HepG2 (cell line): ENCODE measurements at regions not wholly inside any gene's neighbourhood (a gene's known extent, or its start where the extent isn't known, plus 50 kb on each side); places are given as distances from the start of the nearest gene placed in this dataset.
A peak's percentile ranks its signal among the peaks of the same experiment; 100 is the strongest.

Experiments used
- BRD4 ChIP-seq: sonication (generic); formaldehyde crosslinking; IDR thresholded peaks from 2 replicates; pipeline ENCODE4 v1.4.0; 2020; ENCODE audit warnings: missing genetic modification reagents
- E2F5 ChIP-seq: sonication (generic); formaldehyde crosslinking; conservative IDR thresholded peaks from 2 replicates; pipeline ENCODE4 v1.4.0; 2020; ENCODE audit warnings: missing genetic modification reagents
- ELF1 ChIP-seq: sonication (generic); formaldehyde crosslinking; IDR thresholded peaks from 2 replicates; pipeline ENCODE4 v1.4.0; 2020; ENCODE audit warnings: missing genetic modification reagents
- ELF3 ChIP-seq: IDR thresholded peaks from 2 replicates; pipeline ENCODE4 v1.6.1; 2016; ENCODE audit warnings: missing genetic modification reagents, missing compliant biosample characterization
- MAX ChIP-seq: IDR thresholded peaks from 2 replicates; pipeline ENCODE4 v1.6.1; 2012; ENCODE audit warnings: inconsistent platforms
- MTF1 ChIP-seq: sonication (generic); formaldehyde crosslinking; IDR thresholded peaks from 2 replicates; pipeline ENCODE4 v1.5.0; 2020; ENCODE audit warnings: missing genetic modification reagents
- NR2F6 ChIP-seq, 2 experiments: IDR thresholded peaks; 2 replicates each; pipeline ENCODE4 v1.6.1; 2016; ENCODE audit warnings: antibody characterized with exemption in 1 of 2, mild to moderate bottlenecking in 1 of 2
- PATZ1 ChIP-seq: sonication (generic); formaldehyde crosslinking; IDR thresholded peaks from 2 replicates; pipeline ENCODE4 v1.4.0; 2020; ENCODE audit warnings: missing genetic modification reagents
- PLRG1 ChIP-seq: fragments of 450-650 bp; conservative IDR thresholded peaks from 2 replicates; pipeline ENCODE4 v1.6.1; 2016
- RCOR2 ChIP-seq: IDR thresholded peaks from 2 replicates; pipeline ENCODE4 v1.6.1; 2016; ENCODE audit warnings: missing biosample characterization, missing genetic modification reagents
- TFDP1 ChIP-seq: IDR thresholded peaks from 2 replicates; pipeline ENCODE4 v1.6.1; 2016; ENCODE audit warnings: missing compliant biosample characterization, missing genetic modification reagents, borderline replicate concordance
- ZBTB26 ChIP-seq: IDR thresholded peaks from 2 replicates; pipeline ENCODE4 v1.6.1; 2016; ENCODE audit warnings: missing compliant biosample characterization, missing genetic modification reagents, borderline replicate concordance
- ZKSCAN5 ChIP-seq: sonication (generic); formaldehyde crosslinking; IDR thresholded peaks from 2 replicates; pipeline ENCODE4 v1.5.1; 2020; ENCODE audit warnings: mild to moderate bottlenecking, missing genetic modification reagents
- ZNF263 ChIP-seq: sonication (generic); formaldehyde crosslinking; IDR thresholded peaks from 2 replicates; pipeline ENCODE4 v1.4.0; 2020; ENCODE audit warnings: missing genetic modification reagents
- ZNF607 ChIP-seq: sonication (generic); formaldehyde crosslinking; IDR thresholded peaks from 2 replicates; pipeline ENCODE4 v1.5.1; 2020; ENCODE audit warnings: missing genetic modification reagents, mild to moderate bottlenecking, borderline replicate concordance
- ZNF660 ChIP-seq: sonication (generic); formaldehyde crosslinking; IDR thresholded peaks from 2 replicates; pipeline ENCODE4 v1.5.1; 2020; ENCODE audit warnings: mild to moderate bottlenecking, low read depth, missing genetic modification reagents, borderline replicate concordance
- ZNF687 ChIP-seq: sonication (generic); formaldehyde crosslinking; IDR thresholded peaks from 2 replicates; pipeline ENCODE4 v1.5.1; 2020; ENCODE audit warnings: mild to moderate bottlenecking, missing genetic modification reagents, moderate library complexity
- ZSCAN9 ChIP-seq: IDR thresholded peaks from 2 replicates; pipeline ENCODE4 v1.6.1; 2016; ENCODE audit warnings: borderline replicate concordance
- TF ChIP-seq, protein P1 (sequence below): sonication (generic); IDR thresholded peaks from 2 replicates; pipeline ENCODE4 v1.6.1; 2016; ENCODE audit warnings: low read depth, borderline replicate concordance

DNA sequence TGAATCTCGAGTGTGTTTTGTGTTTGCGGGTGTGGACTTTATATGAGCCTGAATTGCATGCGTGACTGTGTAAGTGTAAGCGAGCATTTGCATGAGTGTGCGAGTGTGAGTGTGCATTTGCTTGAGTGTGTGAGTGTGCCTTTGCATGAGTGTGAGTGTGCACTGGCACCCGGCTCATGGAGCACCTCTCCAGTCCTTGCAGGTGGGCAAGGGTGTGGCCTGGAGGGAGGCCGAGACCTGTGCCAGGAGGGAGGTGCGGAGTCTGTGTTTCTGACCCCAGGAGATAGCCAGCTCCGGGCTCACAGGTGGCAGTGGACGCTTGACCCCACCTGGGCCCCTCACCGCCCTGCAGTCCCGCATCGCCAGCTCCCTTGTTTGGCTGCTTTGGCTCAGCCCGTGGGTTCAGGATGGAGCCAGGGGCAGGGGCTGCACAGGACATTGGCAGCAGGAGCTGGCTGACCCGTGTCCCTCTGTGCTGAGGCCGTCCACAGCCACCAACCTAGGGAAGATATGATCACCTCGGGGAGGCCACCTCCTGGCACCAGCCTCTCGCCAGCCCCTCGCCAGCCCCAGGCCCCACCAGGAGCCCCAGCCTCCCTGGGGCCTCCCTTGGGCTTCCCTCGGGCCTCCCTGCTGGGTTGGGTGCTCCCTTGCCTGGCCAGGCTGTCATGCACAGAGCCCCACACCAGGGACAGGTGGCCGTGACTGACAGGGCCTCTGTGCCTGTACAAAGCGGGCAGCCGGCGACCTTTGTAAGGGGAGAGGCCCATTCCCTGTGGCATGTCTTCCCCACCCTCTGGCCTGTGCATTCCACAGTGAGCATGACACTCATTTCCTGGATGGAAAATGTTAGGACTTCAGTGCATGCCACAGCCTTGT, 81.6 kb downstream of the PTGR3 start (continued):
- peak; percentile 68 for TF ChIP-seq ZNF687 (CRISPR knock-in tag)
- TF ChIP-seq E2F5 (CRISPR knock-in tag), result no peak
- no peak for TF ChIP-seq ZSCAN9 (CRISPR knock-in tag)
- peak; percentile 85 for TF ChIP-seq ZNF263 (CRISPR knock-in tag)
- TF ChIP-seq, protein P1, sequence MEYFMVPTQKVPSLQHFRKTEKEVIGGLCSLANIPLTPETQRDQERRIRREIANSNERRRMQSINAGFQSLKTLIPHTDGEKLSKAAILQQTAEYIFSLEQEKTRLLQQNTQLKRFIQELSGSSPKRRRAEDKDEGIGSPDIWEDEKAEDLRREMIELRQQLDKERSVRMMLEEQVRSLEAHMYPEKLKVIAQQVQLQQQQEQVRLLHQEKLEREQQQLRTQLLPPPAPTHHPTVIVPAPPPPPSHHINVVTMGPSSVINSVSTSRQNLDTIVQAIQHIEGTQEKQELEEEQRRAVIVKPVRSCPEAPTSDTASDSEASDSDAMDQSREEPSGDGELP, result peak; percentile 14; the same call in 1 of the 2 replicates
- TF ChIP-seq BRD4 (CRISPR knock-in tag), result no peak
- TF ChIP-seq PLRG1, result no peak
- TF ChIP-seq ZBTB26 (CRISPR knock-in tag), result no peak
- no peak for TF ChIP-seq ZKSCAN5
- TF ChIP-seq MAX, result 0 out of 2 replicates have a peak, but pooled peaks have one; percentile 28
- TF ChIP-seq TFDP1, result no peak
- TF ChIP-seq ZNF607 (CRISPR knock-in tag), result 0 out of 2 replicates have a peak, but pooled peaks have one; percentile 22
- 0 out of 2 replicates have a peak, but pooled peaks have one; percentile 35 for TF ChIP-seq PATZ1 (CRISPR knock-in tag)
- TF ChIP-seq ZNF660, result no peak
- TF ChIP-seq ELF1 (CRISPR knock-in tag), result peak; percentile 51
- peak; percentile 81 for TF ChIP-seq ELF3
- TF ChIP-seq NR2F6 (IDR thresholded peaks at IDR 0.05), result no peak
- peak; percentile 32; the same call in 1 of the 2 replicates for TF ChIP-seq NR2F6 (CRISPR knock-in tag; IDR thresholded peaks at IDR 0.05)
- TF ChIP-seq MTF1 (CRISPR knock-in tag), result no peak
- no peak for TF ChIP-seq RCOR2 (CRISPR knock-in tag)
